A549 (cell line): ENCODE measurements at regions not wholly inside any gene's neighbourhood (a gene's known extent, or its start where the extent isn't known, plus 50 kb on each side); places are given as distances from the start of the nearest gene placed in this dataset.
A peak's percentile ranks its signal among the peaks of the same experiment; 100 is the strongest.
"Not testable (repeated sequence)": the region's sequence is repeated elsewhere in the genome, so short reads cannot be mapped to it uniquely, and the experiment has no call there.

Experiments
- ATAC-seq, 2 experiments: fragments of 200-7000 bp in 1 of 2; fragments of >200 bp in 1 of 2; cut with Nextera tagmentation in 1 of 2; cut with Tn5 transposase in 1 of 2; 3 replicates each; pipeline versions ENCODE4 v1.8.0 to v1.9.1; 2018 to 2020; ENCODE audit warnings: mild to moderate bottlenecking in 1 of 2, moderate library complexity in 1 of 2
- CTCF ChIA-PET: fragments of 300-600 bp; sonication (Branson Sonifier 250); formaldehyde crosslinking; extraction: SDS; loops from one replicate; lab custom pipeline; 2021; ENCODE audit warnings: antibody characterized with exemption, inconsistent platforms; lab: Yijun Ruan, JAX
- POLR2A ChIA-PET: fragments of 350-600 bp; formaldehyde crosslinking; extraction: SDS; loops from one replicate; lab custom pipeline; 2021; ENCODE audit warnings: antibody characterized with exemption, inconsistent platforms; lab: Yijun Ruan, JAX
- DNase-seq, 2 experiments: peaks; one replicate each; pipeline versions ENCODE4 v3.0.0 to v3.0.0-alpha.2; 2011 to 2016; ENCODE audit warnings: low read depth in 1 of 2, low spot score in 1 of 2
- FAIRE-seq: peaks from 2 replicates; lab custom pipeline; 2011; peaks lifted over from hg19 to GRCh38; lab: Jason Lieb, UNC
- H3K27ac ChIP-seq, 2 experiments: fragments of >200 bp; sonication (Bioruptor Twin); formaldehyde crosslinking; 3 replicates each; pipeline ENCODE4 v1.5.1; 2016 to 2017
- H3K4me1 ChIP-seq: fragments of >200 bp; sonication (Bioruptor Twin); formaldehyde crosslinking; 3 replicates; pipeline ENCODE4 v1.6.1; 2016
- H3K4me2 ChIP-seq: fragments of >200 bp; sonication (Bioruptor Twin); formaldehyde crosslinking; 3 replicates; pipeline ENCODE4 v1.6.1; 2016
- H3K4me3 ChIP-seq: fragments of >200 bp; sonication (Bioruptor Twin); formaldehyde crosslinking; 3 replicates; pipeline ENCODE4 v1.5.1; 2016
- H3K9me3 ChIP-seq: fragments of >200 bp; sonication (Bioruptor Twin); formaldehyde crosslinking; 3 replicates; pipeline ENCODE4 v1.6.1; 2016
- BHLHE40 ChIP-seq: IDR thresholded peaks from 2 replicates; pipeline ENCODE4 v1.6.1; 2012; ENCODE audit warnings: low read depth, low read length, inconsistent platforms
- CBX2 ChIP-seq: fragments of 200-600 bp; sonication (generic); IDR thresholded peaks from 2 replicates; pipeline ENCODE4 v1.6.1; 2016; ENCODE audit warnings: low read depth, mild to moderate bottlenecking, borderline replicate concordance
- CEBPB ChIP-seq, 2 experiments: fragments of >200 bp in 1 of 2; sonication (Bioruptor Twin) in 1 of 2; formaldehyde crosslinking in 1 of 2; IDR thresholded peaks; 2 replicates each; pipeline ENCODE4 v1.6.1; 2012 to 2016
- CTCF ChIP-seq: fragments of >200 bp; sonication (Bioruptor Twin); formaldehyde crosslinking; IDR thresholded peaks from 3 replicates; pipeline ENCODE4 v1.5.1; 2016
- ELK1 ChIP-seq: fragments of 150-350 bp; IDR thresholded peaks from 2 replicates; pipeline ENCODE4 v1.6.1; 2014; ENCODE audit warnings: low read depth, mild to moderate bottlenecking, low read length
- FOSL2 ChIP-seq, 2 experiments: fragments of 450-650 bp in 1 of 2; fragments of >200 bp in 1 of 2; sonication (Bioruptor Twin) in 1 of 2; formaldehyde crosslinking; IDR thresholded peaks; 2 replicates each; pipeline versions ENCODE4 v1.5.0 to v1.6.1; 2016 to 2020; ENCODE audit warnings: mild to moderate bottlenecking in 1 of 2, moderate library complexity in 1 of 2
- HEYL ChIP-seq: fragments of 250-450 bp; sonication (Bioruptor Pico); IDR thresholded peaks from 2 replicates; pipeline ENCODE4 v1.8.0; 2021; ENCODE audit warnings: mild to moderate bottlenecking, moderate library complexity
- HMGXB4 ChIP-seq: fragments of 250-450 bp; sonication (Bioruptor Pico); IDR thresholded peaks from 2 replicates; pipeline ENCODE4 v1.5.0; 2021; ENCODE audit warnings: mild to moderate bottlenecking, moderate library complexity, borderline replicate concordance
- HOXB5 ChIP-seq: fragments of 250-450 bp; sonication (Bioruptor Pico); IDR thresholded peaks from 2 replicates; pipeline ENCODE4 v1.5.0; 2020; ENCODE audit warnings: mild to moderate bottlenecking, moderate library complexity
- JUNB ChIP-seq: fragments of >200 bp; sonication (Bioruptor Twin); formaldehyde crosslinking; IDR thresholded peaks from 2 replicates; pipeline ENCODE4 v1.6.1; 2016
- MAFK ChIP-seq: fragments of 450-650 bp; IDR thresholded peaks from 2 replicates; pipeline ENCODE4 v1.6.1; 2014; ENCODE audit not compliant: partially characterized antibody
- NPAS2 ChIP-seq: fragments of 250-450 bp; sonication (Bioruptor Pico); IDR thresholded peaks from 2 replicates; pipeline ENCODE4 v1.8.0; 2022; ENCODE audit warnings: mild to moderate bottlenecking, moderate library complexity, borderline replicate concordance
- PHF8 ChIP-seq: fragments of 200-600 bp; sonication (generic); IDR thresholded peaks from 2 replicates; pipeline ENCODE4 v1.6.1; 2016; ENCODE audit warnings: low read depth, mild to moderate bottlenecking, antibody characterized with exemption, moderate library complexity, borderline replicate concordance
- REST ChIP-seq: fragments of 200-600 bp; sonication (generic); IDR thresholded peaks from 2 replicates; pipeline ENCODE4 v1.6.1; 2016; ENCODE audit warnings: antibody characterized with exemption, mild to moderate bottlenecking, moderate library complexity
- TP53 ChIP-seq: fragments of 250-450 bp; sonication (Bioruptor Pico); IDR thresholded peaks from 2 replicates; pipeline ENCODE4 v1.5.0; 2021; ENCODE audit warnings: mild to moderate bottlenecking, moderate library complexity
- ZNF302 ChIP-seq: fragments of 250-450 bp; sonication (Bioruptor Pico); IDR thresholded peaks from 2 replicates; pipeline ENCODE4 v1.9.0; 2021; ENCODE audit warnings: inconsistent platforms, mild to moderate bottlenecking, moderate library complexity
- WGBS: methylation state at CpG from one replicate; pipeline ENCODE4 v1.1.6; 2017; ENCODE audit errors: missing lambda C conversion rate; 5-methylcytosine and 5-hydroxymethylcytosine counted together

GRCh38 chr5:25970906-25971489 lies 1067.4 kb downstream of the CDH9 start:
- 16% methylated on average over 3 of the region's 3 CpGs for WGBS
- no peaks in the 10 kb centered on the region; the same call in 2 of the 3 replicates for H3K4me1 ChIP-seq
- no peaks in the 10 kb centered on the region for H3K9me3 ChIP-seq
- CTCF ChIA-PET: interaction anchor here (0.9 kb wide), 1 partner anchor 149 kb away, joined by 3 read pairs; no protein-coding TSS in a partner anchor
- TF ChIP-seq MAFK (no peak), CEBPB (IDR thresholded peaks at IDR 0.05) (no peak), BHLHE40 (no peak), ZNF302 (CRISPR knock-in tag) (no peak), CBX2 (no peak), ELK1 (no peak), HMGXB4 (CRISPR knock-in tag) (no peak), HOXB5 (no peak), JUNB (no peak), PHF8 (no peak), HEYL (CRISPR knock-in tag) (no peak), CTCF (no peak)
- peak overlapping the region; percentile 31; the same call in 1 of the 3 replicates for H3K4me2 ChIP-seq
- peak in 1 of 2 experiments; percentile 25; a peak in 1 of 6 replicates for ATAC-seq
- POLR2A ChIA-PET: no interaction called here
- H3K27ac ChIP-seq: peak overlapping the region; percentile 22 to 69; a peak in 3 of 6 replicates
- FAIRE-seq: no peak
- DNase-seq: no peak
- H3K4me3 ChIP-seq: no peak overlapping the region

- peak overlapping the region; percentile 64 to 69 for H3K27ac ChIP-seq
- H3K4me1 ChIP-seq, CTCF ChIA-PET, FAIRE-seq, POLR2A ChIA-PET, H3K9me3 ChIP-seq: not testable (repeated sequence)
- H3K4me2 ChIP-seq: peak overlapping the region; percentile 61
- DNase-seq (peak in 1 of 2 experiments; percentile 87), ATAC-seq (peak in 1 of 2 experiments; percentile 66; a peak in 3 of 6 replicates)
- WGBS: 9% methylated on average over 2 of the region's 2 CpGs
- 0 out of 4 replicates have a peak, but pooled peaks of 1 of the 2 experiments have one; percentile 11 for TF ChIP-seq CEBPB (IDR thresholded peaks at IDR 0.05)
- H3K4me3 ChIP-seq: 0 out of 3 replicates have a peak overlapping the region, but pooled peaks have one; percentile 12
Measured at GRCh38 chr5:25969042-25969441, 1069.3 kb downstream of the CDH9 start.

- TF ChIP-seq FOSL2 (IDR thresholded peaks at IDR 0.05) (no peak), FOSL2 (CRISPR knock-in tag; IDR thresholded peaks at IDR 0.05) (no peak), NPAS2 (CRISPR knock-in tag) (no peak), REST (no peak), JUNB (no peak), TP53 (CRISPR knock-in tag) (no peak)
- 19% methylated on average over 3 of the region's 3 CpGs for WGBS
- Histone ChIP-seq H3K4me1 (no peaks in the 10 kb centered on the region), H3K27ac (peak overlapping the region; percentile 52 to 68; a peak in 4 of 6 replicates), H3K4me2 (peak overlapping the region; percentile 82), H3K9me3 (no peaks in the 10 kb centered on the region), H3K4me3 (peak overlapping the region; percentile 40)
- no peak for ATAC-seq
- POLR2A ChIA-PET: no interaction called here
- FAIRE-seq: no peak
- no peak for DNase-seq
- CTCF ChIA-PET: no interaction called here
Measured at GRCh38 chr5:25964009-25964372, 1074.4 kb downstream of the CDH9 start.
